Sigmoid colon (tissue), 4 donors: ENCODE measurements at regions not wholly inside any gene's neighbourhood (a gene's known extent, or its start where the extent isn't known, plus 50 kb on each side); places are given as distances from the start of the nearest gene placed in this dataset.

ENCODE experiments used
- CTCF ChIP-seq, 4 experiments: fragments of 450-650 bp in 3 of 4; fragments of 200-600 bp in 1 of 4; IDR thresholded peaks; one replicate each; pipeline ENCODE4 v1.5.1; 2016 to 2019; ENCODE audit warnings: antibody characterized with exemption in 4 of 4, mild to moderate bottlenecking in 3 of 4, moderate library complexity in 2 of 4
- POLR2A ChIP-seq, 2 donors: fragments of 450-650 bp; IDR thresholded peaks; one replicate each; pipeline ENCODE4 v1.6.1; 2016; ENCODE audit warnings: antibody characterized with exemption in 2 of 2, mild to moderate bottlenecking in 2 of 2, moderate library complexity in 2 of 2
- POLR2AphosphoS5 ChIP-seq, 4 donors: sonication (generic); formaldehyde crosslinking; IDR thresholded peaks; one replicate each; pipeline ENCODE4 v1.6.1; 2017; ENCODE audit warnings: antibody characterized with exemption in 4 of 4

DNA sequence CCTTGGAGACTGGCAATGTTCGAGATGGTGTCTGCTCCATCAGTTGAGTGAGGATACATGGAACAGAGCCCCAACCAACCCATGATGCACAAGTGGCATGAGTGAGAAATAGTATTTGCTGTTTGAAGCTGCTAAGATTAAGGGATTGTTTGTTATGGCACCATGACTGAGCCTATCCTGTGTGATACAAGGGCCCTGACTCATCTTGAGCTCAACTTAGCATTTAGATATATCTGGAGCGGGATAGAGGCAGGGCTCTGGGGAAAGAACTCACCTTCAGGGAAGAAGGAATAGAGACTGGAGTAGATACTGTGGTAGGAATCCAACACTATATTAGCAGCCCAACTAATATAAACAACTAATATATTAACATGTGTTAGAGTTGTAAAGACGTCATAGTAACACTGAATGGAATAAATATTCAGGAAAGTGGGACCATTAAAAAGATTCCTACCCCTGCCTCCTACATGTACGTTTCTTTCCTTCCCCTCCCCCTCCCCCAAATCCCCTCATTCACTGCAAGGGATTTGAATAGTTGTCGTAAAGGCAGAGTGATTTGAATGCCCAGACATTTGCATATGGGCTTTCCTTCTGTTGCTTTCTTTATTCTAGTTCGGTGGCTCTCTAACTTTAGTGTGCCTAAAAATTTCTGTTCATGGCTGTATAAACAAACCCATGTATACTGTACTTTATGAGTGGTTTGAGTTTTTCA, 106.6 kb upstream of the POU3F1 start:
- TF ChIP-seq POLR2A (IDR thresholded peaks at IDR 0.05) (no peak), POLR2AphosphoS5 (IDR thresholded peaks at IDR 0.05) (no peak), CTCF (IDR thresholded peaks at IDR 0.05) (no peak)
